ENCODE measurements at regions not wholly inside any gene's neighbourhood (a gene's known extent, or its start where the extent isn't known, plus 50 kb on each side); places are given as distances from the start of the nearest gene placed in this dataset.

DNA sequence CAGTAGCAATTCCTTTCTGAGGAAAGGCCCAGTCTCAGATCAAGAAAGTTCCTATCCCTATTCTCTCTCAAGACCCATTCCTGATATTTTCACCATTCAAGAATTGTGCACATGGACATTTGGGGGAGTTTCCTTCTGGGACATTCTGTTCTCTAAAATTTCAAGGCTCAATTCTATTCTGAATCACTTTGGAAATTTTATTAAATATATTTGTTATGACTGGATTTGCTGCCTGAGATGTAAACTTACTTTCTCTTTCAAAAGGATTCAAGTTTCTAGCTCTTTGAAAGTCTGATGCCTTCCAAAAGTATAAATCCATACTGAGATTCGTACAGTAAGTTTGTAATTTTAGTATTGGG lies 55.3 kb upstream of the STK17B start:
- no peaks in the 10 kb centered on the region for H3K9me2 ChIP-seq (ENCODE audit: low read depth, low read length)
- no peaks in the 10 kb centered on the region for H4K20me1 ChIP-seq (ENCODE audit: insufficient read depth, low read length)
- no peak overlapping the region for H3K4me3 ChIP-seq (ENCODE audit: low read depth, low read length, poor library complexity, severe bottlenecking)
- H3K27me3 ChIP-seq (ENCODE audit: insufficient read depth, low read length), result no peaks in the 10 kb centered on the region
- H3F3A ChIP-seq (ENCODE audit: insufficient read depth, low read length), result no peaks in the 10 kb centered on the region
- no peak overlapping the region for H3K27ac ChIP-seq (ENCODE audit: low read depth, low read length, poor library complexity, severe bottlenecking)
- H3K36me3 ChIP-seq (ENCODE audit: insufficient read depth, low read length), result peaks cover 5% of the 10 kb centered on the region
- H3K4me2 ChIP-seq (ENCODE audit: low read length), result no peak overlapping the region
- H2AFZ ChIP-seq (ENCODE audit: low read length), result no peak overlapping the region
- no peak overlapping the region for H3K9ac ChIP-seq (ENCODE audit: low read length)
- TF ChIP-seq EZH2 (IDR thresholded peaks at IDR 0.05; ENCODE audit: borderline replicate concordance, low read length), result no peak
- TF ChIP-seq, protein P1, sequence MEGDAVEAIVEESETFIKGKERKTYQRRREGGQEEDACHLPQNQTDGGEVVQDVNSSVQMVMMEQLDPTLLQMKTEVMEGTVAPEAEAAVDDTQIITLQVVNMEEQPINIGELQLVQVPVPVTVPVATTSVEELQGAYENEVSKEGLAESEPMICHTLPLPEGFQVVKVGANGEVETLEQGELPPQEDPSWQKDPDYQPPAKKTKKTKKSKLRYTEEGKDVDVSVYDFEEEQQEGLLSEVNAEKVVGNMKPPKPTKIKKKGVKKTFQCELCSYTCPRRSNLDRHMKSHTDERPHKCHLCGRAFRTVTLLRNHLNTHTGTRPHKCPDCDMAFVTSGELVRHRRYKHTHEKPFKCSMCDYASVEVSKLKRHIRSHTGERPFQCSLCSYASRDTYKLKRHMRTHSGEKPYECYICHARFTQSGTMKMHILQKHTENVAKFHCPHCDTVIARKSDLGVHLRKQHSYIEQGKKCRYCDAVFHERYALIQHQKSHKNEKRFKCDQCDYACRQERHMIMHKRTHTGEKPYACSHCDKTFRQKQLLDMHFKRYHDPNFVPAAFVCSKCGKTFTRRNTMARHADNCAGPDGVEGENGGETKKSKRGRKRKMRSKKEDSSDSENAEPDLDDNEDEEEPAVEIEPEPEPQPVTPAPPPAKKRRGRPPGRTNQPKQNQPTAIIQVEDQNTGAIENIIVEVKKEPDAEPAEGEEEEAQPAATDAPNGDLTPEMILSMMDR (IDR thresholded peaks at IDR 0.05; ENCODE audit: low read length), result no peak
- peaks cover 4% of the 10 kb centered on the region for H3K9me3 ChIP-seq (ENCODE audit: low read length)
- peaks cover 32% of the 10 kb centered on the region for H3K4me1 ChIP-seq (ENCODE audit: insufficient read depth, low read length, severe bottlenecking)
- no peaks in the 10 kb centered on the region for H3K79me2 ChIP-seq (ENCODE audit: insufficient read depth, low read length)

DNA sequence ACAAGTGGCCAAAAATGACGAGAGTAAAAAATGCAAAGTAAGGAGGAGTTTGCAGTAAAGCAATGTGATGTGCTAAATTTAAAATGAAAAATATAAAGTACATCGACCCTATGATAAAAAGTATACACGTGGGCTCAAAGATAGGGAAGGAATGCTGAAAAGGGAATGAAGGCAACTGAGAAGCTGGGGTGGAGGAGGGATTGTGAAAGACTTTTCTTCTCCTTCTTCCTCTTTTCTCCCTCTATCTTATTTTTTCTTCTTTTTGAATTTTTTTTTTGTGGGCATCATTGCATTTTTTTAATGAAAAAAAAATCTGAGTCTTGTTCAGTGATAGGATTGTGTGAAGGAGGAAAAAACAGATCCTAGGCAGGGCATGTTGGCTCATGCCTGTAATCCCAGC lies 57.6 kb upstream of the STK17B start:
- no peaks in the 10 kb centered on the region for H3K9me2 ChIP-seq (ENCODE audit: low read depth, low read length)
- no peak overlapping the region for H3K4me2 ChIP-seq (ENCODE audit: low read length)
- H3K27me3 ChIP-seq (ENCODE audit: insufficient read depth, low read length), result no peaks in the 10 kb centered on the region
- H3K4me3 ChIP-seq (ENCODE audit: low read depth, low read length, poor library complexity, severe bottlenecking), result no peak overlapping the region
- H3K36me3 ChIP-seq (ENCODE audit: insufficient read depth, low read length), result no peaks in the 10 kb centered on the region
- H2AFZ ChIP-seq (ENCODE audit: low read length), result no peak overlapping the region
- TF ChIP-seq, protein P1 (IDR thresholded peaks at IDR 0.05; ENCODE audit: low read length), result no peak
- no peak for TF ChIP-seq EZH2 (IDR thresholded peaks at IDR 0.05; ENCODE audit: borderline replicate concordance, low read length)
- no peak overlapping the region for H3K9ac ChIP-seq (ENCODE audit: low read length)
- H3F3A ChIP-seq (ENCODE audit: insufficient read depth, low read length), result 0 out of 2 replicates have a peak, but pooled peaks cover 5% of the 10 kb centered on the region
- no peaks in the 10 kb centered on the region for H3K79me2 ChIP-seq (ENCODE audit: insufficient read depth, low read length)
- H4K20me1 ChIP-seq (ENCODE audit: insufficient read depth, low read length), result no peaks in the 10 kb centered on the region
- no peaks in the 10 kb centered on the region for H3K9me3 ChIP-seq (ENCODE audit: low read length)
- no peak overlapping the region for H3K27ac ChIP-seq (ENCODE audit: low read depth, low read length, poor library complexity, severe bottlenecking)
- peaks cover 54% of the 10 kb centered on the region for H3K4me1 ChIP-seq (ENCODE audit: insufficient read depth, low read length, severe bottlenecking)

DNA sequence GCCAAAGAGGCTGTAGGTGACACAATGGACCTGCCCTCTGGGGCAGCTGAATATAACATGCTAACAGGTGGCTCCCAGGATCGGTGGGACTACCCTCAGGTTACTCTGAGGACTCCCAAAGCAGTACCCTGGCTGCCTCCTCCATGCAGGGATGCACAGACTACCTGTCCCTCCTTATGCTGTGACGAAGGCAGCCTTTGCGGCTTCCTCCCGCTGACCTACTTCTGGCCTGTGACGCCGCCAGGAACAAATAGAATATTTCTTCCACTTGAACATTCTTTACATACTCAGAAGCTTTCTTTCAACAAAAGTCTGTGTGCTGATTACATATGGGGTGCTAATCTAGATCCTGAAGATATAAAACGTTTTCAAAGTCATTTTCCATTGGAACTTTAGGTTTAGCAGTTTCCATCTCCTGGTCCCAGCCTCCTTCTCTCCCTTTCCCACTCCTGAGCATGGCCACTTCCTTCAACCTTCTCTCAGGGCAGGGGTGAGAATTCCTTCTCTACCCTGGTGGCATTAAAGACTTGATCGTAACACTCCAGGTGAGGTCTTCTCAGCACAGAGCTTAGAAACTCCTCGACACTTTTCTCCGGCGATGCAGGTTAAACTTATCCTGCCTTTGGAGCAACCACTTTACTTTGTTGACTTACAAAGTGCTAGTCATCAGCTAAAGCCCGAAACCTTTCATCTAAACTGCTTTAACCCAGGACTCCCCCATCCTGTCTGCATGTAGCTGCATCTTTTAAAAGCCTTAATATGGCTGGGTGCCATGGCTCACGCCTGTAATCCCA lies 58.9 kb upstream of the STK17B start:
- H3K9me3 ChIP-seq (ENCODE audit: low read length), result no peaks in the 10 kb centered on the region
- no peak overlapping the region for H3K4me2 ChIP-seq (ENCODE audit: low read length)
- no peak for TF ChIP-seq EZH2 (IDR thresholded peaks at IDR 0.05; ENCODE audit: borderline replicate concordance, low read length)
- TF ChIP-seq, protein P1 (IDR thresholded peaks at IDR 0.05; ENCODE audit: low read length), result no peak
- H3K4me1 ChIP-seq (ENCODE audit: insufficient read depth, low read length, severe bottlenecking), result peaks cover 56% of the 10 kb centered on the region
- no peaks in the 10 kb centered on the region for H3K36me3 ChIP-seq (ENCODE audit: insufficient read depth, low read length)
- no peaks in the 10 kb centered on the region for H3K79me2 ChIP-seq (ENCODE audit: insufficient read depth, low read length)
- H3K27ac ChIP-seq (ENCODE audit: low read depth, low read length, poor library complexity, severe bottlenecking), result peak overlapping the region; percentile 28
- no peak overlapping the region for H3K4me3 ChIP-seq (ENCODE audit: low read depth, low read length, poor library complexity, severe bottlenecking)
- no peaks in the 10 kb centered on the region for H3K27me3 ChIP-seq (ENCODE audit: insufficient read depth, low read length)
- H4K20me1 ChIP-seq (ENCODE audit: insufficient read depth, low read length), result no peaks in the 10 kb centered on the region
- H3K9me2 ChIP-seq (ENCODE audit: low read depth, low read length), result no peaks in the 10 kb centered on the region
- no peak overlapping the region for H3K9ac ChIP-seq (ENCODE audit: low read length)
- no peak overlapping the region for H2AFZ ChIP-seq (ENCODE audit: low read length)
- H3F3A ChIP-seq (ENCODE audit: insufficient read depth, low read length), result 0 out of 2 replicates have a peak, but pooled peaks cover 9% of the 10 kb centered on the region

Data from OCI-LY1 (cell line).